Pancreas (tissue), 10 donors: ENCODE measurements at regions not wholly inside any gene's neighbourhood (a gene's known extent, or its start where the extent isn't known, plus 50 kb on each side); places are given as distances from the start of the nearest gene placed in this dataset.

Experiments
- ATAC-seq, 4 donors: fragments of 200-7000 bp; cut with Tn5 transposase; one replicate each; pipeline versions ENCODE4 v1.8.0 to v1.9.1; 2020; ENCODE audit warnings: mild to moderate bottlenecking in 4 of 4, moderate library complexity in 4 of 4
- DNase-seq, 6 donors: peaks; one replicate each; pipeline ENCODE4 v3.0.0-alpha.2; 2020
- FAIRE-seq: peaks from 2 replicates; lab custom pipeline; 2012; peaks lifted over from hg19 to GRCh38; lab: Jason Lieb, UNC
- H3K27ac ChIP-seq, 4 donors: fragments of 200-600 bp; sonication (generic); 1 replicate in 3 of 4; 2 replicates in 1 of 4; pipeline versions ENCODE4 v1.5.0 to v1.8.0; 2020
- H3K27me3 ChIP-seq, 4 donors: fragments of 200-600 bp; one replicate each; pipeline ENCODE4 v1.8.0; 2021
- H3K36me3 ChIP-seq, 3 donors: fragments of 200-600 bp; sonication (generic) in 1 of 3; one replicate each; pipeline versions ENCODE4 v1.5.0 to v1.8.0; 2020 to 2021
- H3K4me1 ChIP-seq, 3 donors: fragments of 200-600 bp; one replicate each; pipeline ENCODE4 v1.8.0; 2021
- H3K4me3 ChIP-seq, 4 donors: fragments of 200-600 bp; sonication (generic) in 2 of 4; one replicate each; pipeline versions ENCODE4 v1.5.0 to v1.8.0; 2020 to 2021
- H3K9me3 ChIP-seq, 4 donors: fragments of 200-600 bp; one replicate each; pipeline ENCODE4 v1.8.0; 2021
- CTCF ChIP-seq, 4 donors: fragments of 200-600 bp; sonication (generic) in 3 of 4; IDR thresholded peaks; one replicate each; pipeline versions ENCODE4 v1.5.0 to v1.8.0; 2021; ENCODE audit warnings: antibody characterized with exemption in 4 of 4
- WGBS, 2 donors: extraction: QIAGEN DNeasy Blood & Tissue Kit; methylation state at CpG; one replicate each; pipeline ENCODE4 v1.1.7; 2013; 5-methylcytosine and 5-hydroxymethylcytosine counted together
- intact Hi-C, 3 donors: fragments of 100-400 bp; cut with DNase I; formaldehyde crosslinking; loops; one replicate each; pipeline versions ENCODE4 v1.11.1 to v1.14.2; 2022
- donor health status: healthy with polysubstance abuse.
- donor health status: DM: no; HTN: no; CAD: no; lungs with moderate emphysema.
- donor health status: DM: no; HTN: no; CAD: no.
- donor health status: control.
- donor health status: control.
- donor health status: Bipolar disorder and iron deficiency.
- donor health status: DM: yes; HTN: yes; CAD: no.
- donor health status: DM: no; HTN: no; CAD: no.
- donor health status: DM: no; HTN: no; CAD: no.
- donor health status: DM: yes; HTN: yes; CAD: no.

- intact Hi-C loops, result no loop called here
- Histone ChIP-seq H3K27me3 (no peaks in the 10 kb centered on the region), H3K27ac (no peak overlapping the region), H3K36me3 (no peaks in the 10 kb centered on the region), H3K9me3 (no peaks in the 10 kb centered on the region), H3K4me1 (no peaks in the 10 kb centered on the region), H3K4me3 (no peak overlapping the region)
- ATAC-seq (peak in 2 of 4 donors; percentile 63 to 67), DNase-seq (no peak), FAIRE-seq (no peak)
- WGBS, 2 donors, result 76 to 81% methylated on average over 3 of the region's 3 CpGs
- TF ChIP-seq CTCF (IDR thresholded peaks at IDR 0.05), result no peak
These were observed 218.3 kb upstream of the DTNBP1 start for GRCh38 chr6:15881150-15881549.

GRCh38 chr6:15880262-15880973 is 217.6 kb upstream of the DTNBP1 start:
- intact Hi-C loops, result no loop called here
- 83 to 85% methylated on average over 4 of the region's 4 CpGs for WGBS, 2 donors
- no peak for DNase-seq
- H3K4me1 ChIP-seq, result no peaks in the 10 kb centered on the region
- ATAC-seq, result no peak
- H3K27ac ChIP-seq, result no peak overlapping the region
- no peaks in the 10 kb centered on the region for H3K9me3 ChIP-seq
- FAIRE-seq, result no peak
- no peaks in the 10 kb centered on the region for H3K27me3 ChIP-seq
- no peak for TF ChIP-seq CTCF (IDR thresholded peaks at IDR 0.05)
- no peak overlapping the region for H3K4me3 ChIP-seq
- H3K36me3 ChIP-seq, result no peaks in the 10 kb centered on the region

GRCh38 chr6:15879371-15880261 is 216.8 kb upstream of the DTNBP1 start:
- peak in 3 of 6 donors; percentile 5 to 66 (median 17) for DNase-seq
- Histone ChIP-seq H3K27ac (no peak overlapping the region), H3K27me3 (no peaks in the 10 kb centered on the region), H3K4me1 (no peaks in the 10 kb centered on the region), H3K4me3 (no peak overlapping the region), H3K9me3 (no peaks in the 10 kb centered on the region), H3K36me3 (no peaks in the 10 kb centered on the region)
- 42 to 47% methylated on average over 12 of the region's 12 CpGs for WGBS, 2 donors
- TF ChIP-seq CTCF (IDR thresholded peaks at IDR 0.05), result no peak
- intact Hi-C loops, result no loop called here
- ATAC-seq, result peak in 3 of 4 donors; percentile 22 to 82 (median 66)
- no peak for FAIRE-seq

GRCh38 chr6:15877231-15877630 is 214.4 kb upstream of the DTNBP1 start:
- ATAC-seq (no peak), DNase-seq (no peak), FAIRE-seq (no peak)
- H3K9me3 ChIP-seq, result no peaks in the 10 kb centered on the region
- H3K27me3 ChIP-seq, result no peaks in the 10 kb centered on the region
- H3K27ac ChIP-seq, result no peak overlapping the region
- intact Hi-C loops, result no loop called here
- no peaks in the 10 kb centered on the region for H3K4me1 ChIP-seq
- H3K4me3 ChIP-seq, result no peak overlapping the region
- 63 to 88% methylated on average over 2 of the region's 2 CpGs for WGBS, 2 donors
- TF ChIP-seq CTCF (IDR thresholded peaks at IDR 0.05), result no peak
- H3K36me3 ChIP-seq, result no peaks in the 10 kb centered on the region
